ENCODE measurements at regions not wholly inside any gene's neighbourhood (a gene's known extent, or its start where the extent isn't known, plus 50 kb on each side); places are given as distances from the start of the nearest gene placed in this dataset.

- Mint-ChIP-seq H3K4me1 (ENCODE audit: low read depth) (no peaks in the 10 kb centered on the region), H3K4me3 (no peak overlapping the region), H3K27me3 (ENCODE audit: low read depth) (no peaks in the 10 kb centered on the region), H3K27ac (no peak overlapping the region), H3K9me3 (no peaks in the 10 kb centered on the region), H3K36me3 (ENCODE audit: low read depth) (no peaks in the 10 kb centered on the region)
- DNase-seq (ENCODE audit: low spot score), result no peak
These were observed 258.6 kb upstream of the DCN start for GRCh38 chr12:91441246-91441645.

GRCh38 chr12:91434081-91434480, 251.5 kb upstream of the DCN start:
- Mint-ChIP-seq H3K27ac (no peak overlapping the region), H3K4me1 (ENCODE audit: low read depth) (no peaks in the 10 kb centered on the region), H3K36me3 (ENCODE audit: low read depth) (no peaks in the 10 kb centered on the region), H3K4me3 (no peak overlapping the region), H3K9me3 (no peaks in the 10 kb centered on the region), H3K27me3 (ENCODE audit: low read depth) (no peaks in the 10 kb centered on the region)
- DNase-seq (ENCODE audit: low spot score), result no peak

- Mint-ChIP-seq H3K4me1 (ENCODE audit: low read depth) (no peaks in the 10 kb centered on the region), H3K27me3 (ENCODE audit: low read depth) (no peaks in the 10 kb centered on the region), H3K36me3 (ENCODE audit: low read depth) (no peaks in the 10 kb centered on the region)
These were observed 250.1 kb upstream of the DCN start for GRCh38 chr12:91432755-91433154.

GRCh38 chr12:91432089-91432488, 249.5 kb upstream of the DCN start:
- H3K4me1 Mint-ChIP-seq (ENCODE audit: low read depth), result no peaks in the 10 kb centered on the region
- no peaks in the 10 kb centered on the region for H3K9me3 Mint-ChIP-seq
- DNase-seq (ENCODE audit: low spot score), result no peak
- H3K27ac Mint-ChIP-seq, result no peak overlapping the region
- H3K36me3 Mint-ChIP-seq (ENCODE audit: low read depth), result no peaks in the 10 kb centered on the region
- no peaks in the 10 kb centered on the region for H3K27me3 Mint-ChIP-seq (ENCODE audit: low read depth)
- H3K4me3 Mint-ChIP-seq, result no peak overlapping the region

More at GRCh38 chr12:91432755-91433154, 250.1 kb upstream of the DCN start:
- Mint-ChIP-seq H3K9me3 (no peaks in the 10 kb centered on the region), H3K27ac (no peak overlapping the region), H3K4me3 (no peak overlapping the region)
- DNase-seq (ENCODE audit: low spot score), result no peak

GRCh38 chr12:91424506-91424905, 241.9 kb upstream of the DCN start:
- Mint-ChIP-seq H3K4me1 (ENCODE audit: low read depth) (no peaks in the 10 kb centered on the region), H3K4me3 (no peak overlapping the region), H3K9me3 (no peaks in the 10 kb centered on the region), H3K27ac (no peak overlapping the region), H3K36me3 (ENCODE audit: low read depth) (no peaks in the 10 kb centered on the region), H3K27me3 (ENCODE audit: low read depth) (peaks cover 2% of the 10 kb centered on the region)
- no peak for DNase-seq (ENCODE audit: low spot score)

- Mint-ChIP-seq H3K4me1 (ENCODE audit: low read depth) (no peaks in the 10 kb centered on the region), H3K9me3 (no peaks in the 10 kb centered on the region), H3K27ac (no peak overlapping the region), H3K27me3 (ENCODE audit: low read depth) (peaks cover 2% of the 10 kb centered on the region), H3K36me3 (ENCODE audit: low read depth) (no peaks in the 10 kb centered on the region), H3K4me3 (no peak overlapping the region)
- DNase-seq (ENCODE audit: low spot score), result no peak
These were observed 241.1 kb upstream of the DCN start for GRCh38 chr12:91423693-91424050.

GRCh38 chr12:91422811-91423692, 240.4 kb upstream of the DCN start:
- no peak for DNase-seq (ENCODE audit: low spot score)
- H3K36me3 Mint-ChIP-seq (ENCODE audit: low read depth), result no peaks in the 10 kb centered on the region
- H3K4me3 Mint-ChIP-seq, result no peak overlapping the region
- no peak overlapping the region for H3K27ac Mint-ChIP-seq
- H3K9me3 Mint-ChIP-seq, result no peaks in the 10 kb centered on the region
- no peaks in the 10 kb centered on the region for H3K4me1 Mint-ChIP-seq (ENCODE audit: low read depth)
- peaks cover 2% of the 10 kb centered on the region for H3K27me3 Mint-ChIP-seq (ENCODE audit: low read depth)

GRCh38 chr12:91422127-91422526, 239.5 kb upstream of the DCN start:
- peaks cover 2% of the 10 kb centered on the region for H3K27me3 Mint-ChIP-seq (ENCODE audit: low read depth)
- no peaks in the 10 kb centered on the region for H3K4me1 Mint-ChIP-seq (ENCODE audit: low read depth)
- H3K36me3 Mint-ChIP-seq (ENCODE audit: low read depth), result no peaks in the 10 kb centered on the region
- no peaks in the 10 kb centered on the region for H3K9me3 Mint-ChIP-seq
- no peak for DNase-seq (ENCODE audit: low spot score)
- no peak overlapping the region for H3K27ac Mint-ChIP-seq
- no peak overlapping the region for H3K4me3 Mint-ChIP-seq

- DNase-seq (ENCODE audit: low spot score), result no peak
- no peaks in the 10 kb centered on the region for H3K4me1 Mint-ChIP-seq (ENCODE audit: low read depth)
These were observed 237.2 kb upstream of the DCN start for GRCh38 chr12:91419809-91420208.

GRCh38 chr12:91418221-91419090, 235.8 kb upstream of the DCN start:
- no peak overlapping the region for H3K4me3 Mint-ChIP-seq
- no peak for DNase-seq (ENCODE audit: low spot score)
- H3K36me3 Mint-ChIP-seq (ENCODE audit: low read depth), result no peaks in the 10 kb centered on the region
- peaks cover 2% of the 10 kb centered on the region for H3K27me3 Mint-ChIP-seq (ENCODE audit: low read depth)
- H3K4me1 Mint-ChIP-seq (ENCODE audit: low read depth), result no peaks in the 10 kb centered on the region
- no peaks in the 10 kb centered on the region for H3K9me3 Mint-ChIP-seq
- no peak overlapping the region for H3K27ac Mint-ChIP-seq

More at GRCh38 chr12:91419809-91420208, 237.2 kb upstream of the DCN start:
- Mint-ChIP-seq H3K27ac (no peak overlapping the region), H3K4me3 (no peak overlapping the region), H3K36me3 (ENCODE audit: low read depth) (no peaks in the 10 kb centered on the region), H3K27me3 (ENCODE audit: low read depth) (peaks cover 2% of the 10 kb centered on the region), H3K9me3 (no peaks in the 10 kb centered on the region)

- Mint-ChIP-seq H3K27ac (no peak overlapping the region), H3K27me3 (ENCODE audit: low read depth) (no peaks in the 10 kb centered on the region), H3K36me3 (ENCODE audit: low read depth) (no peaks in the 10 kb centered on the region), H3K4me1 (ENCODE audit: low read depth) (no peaks in the 10 kb centered on the region), H3K9me3 (no peaks in the 10 kb centered on the region), H3K4me3 (no peak overlapping the region)
- no peak for DNase-seq (ENCODE audit: low spot score)
These were observed 235.0 kb upstream of the DCN start for GRCh38 chr12:91417650-91418049.

GRCh38 chr12:91414636-91415035, 232.0 kb upstream of the DCN start:
- DNase-seq (ENCODE audit: low spot score), result no peak
- no peaks in the 10 kb centered on the region for H3K27me3 Mint-ChIP-seq (ENCODE audit: low read depth)
- H3K36me3 Mint-ChIP-seq (ENCODE audit: low read depth), result no peaks in the 10 kb centered on the region
- H3K4me1 Mint-ChIP-seq (ENCODE audit: low read depth), result no peaks in the 10 kb centered on the region
- no peak overlapping the region for H3K4me3 Mint-ChIP-seq
- H3K27ac Mint-ChIP-seq, result no peak overlapping the region
- no peaks in the 10 kb centered on the region for H3K9me3 Mint-ChIP-seq

- Mint-ChIP-seq H3K27me3 (ENCODE audit: low read depth) (no peaks in the 10 kb centered on the region), H3K9me3 (no peaks in the 10 kb centered on the region), H3K27ac (no peak overlapping the region), H3K36me3 (ENCODE audit: low read depth) (no peaks in the 10 kb centered on the region), H3K4me3 (no peak overlapping the region), H3K4me1 (ENCODE audit: low read depth) (no peaks in the 10 kb centered on the region)
- no peak for DNase-seq (ENCODE audit: low spot score)
These were observed 231.2 kb upstream of the DCN start for GRCh38 chr12:91413581-91414546.

All from T-helper 2 cell treated with Interferon-gamma antibody and Interleukin-4, amounts not matched to agents 5 μg/mL and 100 μg/mL, for 36 hours (primary cell).